HG03575 (cell line): ENCODE measurements at regions not wholly inside any gene's neighbourhood (a gene's known extent, or its start where the extent isn't known, plus 50 kb on each side); places are given as distances from the start of the nearest gene placed in this dataset.

Experiments used
- ATAC-seq: cut with Tn5 transposase; IDR thresholded peaks from one replicate; pipeline ENCODE4 v1.9.1; 2021; ENCODE audit not compliant: unreplicated experiment, insufficient number of reproducible peaks, low FRiP score; ENCODE audit errors: extremely low read depth

GRCh38 chr17:71985111-71986039 lies 135.4 kb upstream of the SOX9 start:
- no peak for ATAC-seq

GRCh38 chr17:71986886-71987285 lies 133.9 kb upstream of the SOX9 start:
- ATAC-seq: no peak

- ATAC-seq: no peak
Measured at GRCh38 chr17:71987634-71988033, 133.2 kb upstream of the SOX9 start.

GRCh38 chr17:71989117-71989516 lies 131.7 kb upstream of the SOX9 start:
- ATAC-seq: no peak

GRCh38 chr17:71993363-71993762 lies 127.5 kb upstream of the SOX9 start:
- no peak for ATAC-seq

GRCh38 chr17:71995590-71995989 lies 125.2 kb upstream of the SOX9 start:
- no peak for ATAC-seq

- ATAC-seq: no peak
Measured at GRCh38 chr17:72004011-72004427, 116.8 kb upstream of the SOX9 start.

GRCh38 chr17:72004611-72005331 lies 116.0 kb upstream of the SOX9 start:
- peak; percentile 47 for ATAC-seq

- ATAC-seq: peak; percentile 36
Measured at GRCh38 chr17:72005332-72006163, 115.3 kb upstream of the SOX9 start.

- ATAC-seq: no peak
Measured at GRCh38 chr17:72008236-72008876, 112.5 kb upstream of the SOX9 start.

GRCh38 chr17:72011561-72011960 lies 109.3 kb upstream of the SOX9 start:
- no peak for ATAC-seq

GRCh38 chr17:72021417-72022041 lies 99.3 kb upstream of the SOX9 start:
- ATAC-seq: no peak

- ATAC-seq: no peak
Measured at GRCh38 chr17:72022328-72023275, 98.2 kb upstream of the SOX9 start.

- no peak for ATAC-seq
Measured at GRCh38 chr17:72024457-72024856, 96.4 kb upstream of the SOX9 start.

- ATAC-seq: no peak
Measured at GRCh38 chr17:72025113-72025512, 95.7 kb upstream of the SOX9 start.

- ATAC-seq: peak; percentile 45
Measured at GRCh38 chr17:72030067-72030899, 90.5 kb upstream of the SOX9 start.
